ENCODE measurements at regions not wholly inside any gene's neighbourhood (a gene's known extent, or its start where the extent isn't known, plus 50 kb on each side); places are given as distances from the start of the nearest gene placed in this dataset.

- no peak for DNase-seq (ENCODE audit: low read depth in 2 of 3, low spot score in 2 of 3)
These were observed 53.4 kb downstream of the RPLP1 start for GRCh38 chr15:69505956-69506556.

GRCh38 chr15:69508659-69509058, 56.0 kb downstream of the RPLP1 start:
- DNase-seq (ENCODE audit: low read depth in 2 of 3, low spot score in 2 of 3), result no peak

- DNase-seq (ENCODE audit: low read depth in 2 of 3, low spot score in 2 of 3), result no peak
These were observed 56.5 kb downstream of the RPLP1 start for GRCh38 chr15:69509131-69509530.

- DNase-seq (ENCODE audit: low read depth in 2 of 3, low spot score in 2 of 3), result no peak
These were observed 57.9 kb downstream of the RPLP1 start for GRCh38 chr15:69510556-69510955.

GRCh38 chr15:69511015-69511414, 58.4 kb downstream of the RPLP1 start:
- DNase-seq (ENCODE audit: low read depth in 2 of 3, low spot score in 2 of 3), result no peak

- DNase-seq (ENCODE audit: low read depth in 2 of 3, low spot score in 2 of 3), result no peak
These were observed 59.2 kb downstream of the RPLP1 start for GRCh38 chr15:69511716-69512340.

GRCh38 chr15:69513450-69513960, 60.9 kb downstream of the RPLP1 start:
- no peak for DNase-seq (ENCODE audit: low read depth in 2 of 3, low spot score in 2 of 3)

GRCh38 chr15:69513986-69514385, 61.4 kb downstream of the RPLP1 start:
- no peak for DNase-seq (ENCODE audit: low read depth in 2 of 3, low spot score in 2 of 3)

GRCh38 chr15:69515508-69515907, 62.9 kb downstream of the RPLP1 start:
- no peak for DNase-seq (ENCODE audit: low read depth in 2 of 3, low spot score in 2 of 3)

- DNase-seq (ENCODE audit: low read depth in 2 of 3, low spot score in 2 of 3), result no peak
These were observed 63.3 kb downstream of the RPLP1 start for GRCh38 chr15:69515926-69516325.

GRCh38 chr15:69517052-69517451, 64.4 kb downstream of the RPLP1 start:
- no peak for DNase-seq (ENCODE audit: low read depth in 2 of 3, low spot score in 2 of 3)

GRCh38 chr15:69518806-69519205, 66.2 kb downstream of the RPLP1 start:
- DNase-seq (ENCODE audit: low read depth in 2 of 3, low spot score in 2 of 3), result no peak

GRCh38 chr15:69520067-69520466, 67.4 kb downstream of the RPLP1 start:
- no peak for DNase-seq (ENCODE audit: low read depth in 2 of 3, low spot score in 2 of 3)

GRCh38 chr15:69522361-69522760, 69.7 kb downstream of the RPLP1 start:
- no peak for DNase-seq (ENCODE audit: low read depth in 2 of 3, low spot score in 2 of 3)

GRCh38 chr15:69523010-69524001, 70.7 kb downstream of the RPLP1 start:
- peak; percentile 19 to 70 (median 39) for DNase-seq (ENCODE audit: low read depth in 2 of 3, low spot score in 2 of 3)

GRCh38 chr15:69524296-69524695, 71.7 kb downstream of the RPLP1 start:
- no peak for DNase-seq (ENCODE audit: low read depth in 2 of 3, low spot score in 2 of 3)

- no peak for DNase-seq (ENCODE audit: low read depth in 2 of 3, low spot score in 2 of 3)
These were observed 72.2 kb downstream of the RPLP1 start for GRCh38 chr15:69524814-69525213.

GRCh38 chr15:69525543-69525942, 72.9 kb downstream of the RPLP1 start:
- no peak for DNase-seq (ENCODE audit: low read depth in 2 of 3, low spot score in 2 of 3)

GRCh38 chr15:69526081-69527061, 73.8 kb downstream of the RPLP1 start:
- no peak for DNase-seq (ENCODE audit: low read depth in 2 of 3, low spot score in 2 of 3)

GRCh38 chr15:69529141-69529540, 76.5 kb downstream of the RPLP1 start:
- DNase-seq (ENCODE audit: low read depth in 2 of 3, low spot score in 2 of 3), result no peak
